ENCODE measurements at regions not wholly inside any gene's neighbourhood (a gene's known extent, or its start where the extent isn't known, plus 50 kb on each side); places are given as distances from the start of the nearest gene placed in this dataset.

DNA sequence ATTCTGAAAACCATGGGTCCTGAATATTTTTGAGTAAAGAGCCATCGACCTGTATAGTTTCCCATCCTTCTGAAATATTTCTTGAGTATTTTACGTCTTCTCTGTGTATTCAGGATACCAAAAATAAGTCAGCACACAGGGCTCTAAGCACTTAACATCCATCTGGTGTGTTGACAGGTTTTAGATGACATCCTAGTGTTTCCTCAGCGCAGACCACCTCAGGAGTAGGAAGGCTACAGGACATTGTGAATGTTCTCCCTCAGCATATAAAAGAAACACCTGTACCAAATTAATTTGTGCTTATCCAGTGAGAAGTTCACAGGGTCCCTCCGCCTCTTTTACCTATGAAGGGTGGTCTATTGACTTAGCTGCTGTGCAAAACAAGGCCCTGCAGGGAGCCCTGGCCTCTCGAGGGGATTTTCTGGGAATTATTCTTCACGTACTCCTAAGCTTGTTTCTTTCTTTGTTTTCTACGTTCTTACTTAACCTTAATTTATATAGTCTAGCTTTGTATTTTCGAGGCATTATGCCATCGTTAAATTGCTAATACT, 241.8 kb downstream of the FBXO8 start:
- TF ChIP-seq FOXM1 (IDR thresholded peaks at IDR 0.05; ENCODE audit: borderline replicate concordance): no peak
- TF ChIP-seq SUZ12 (IDR thresholded peaks at IDR 0.05): no peak

All from HEK293T (cell line).